Transverse colon (tissue), 4 donors: ENCODE measurements at regions not wholly inside any gene's neighbourhood (a gene's known extent, or its start where the extent isn't known, plus 50 kb on each side); places are given as distances from the start of the nearest gene placed in this dataset.

Source experiments
- DNase-seq: peaks from one replicate; pipeline ENCODE4 v3.0.0-alpha.2; 2019
- H3K27ac ChIP-seq, 4 donors: fragments of 200-600 bp; sonication (generic); 2 replicates each; pipeline ENCODE4 v1.5.1; 2016 to 2018; ENCODE audit warnings: inconsistent platforms in 4 of 4
- H3K27me3 ChIP-seq: fragments of 200-600 bp; sonication (generic); 2 replicates; pipeline ENCODE4 v1.5.1; 2017; ENCODE audit warnings: inconsistent platforms
- H3K36me3 ChIP-seq, 4 donors: fragments of 200-600 bp; sonication (generic); 2 replicates each; pipeline ENCODE4 v1.5.1; 2017 to 2019; ENCODE audit warnings: inconsistent platforms in 4 of 4
- H3K4me1 ChIP-seq, 4 donors: fragments of 200-600 bp; sonication (generic); 2 replicates each; pipeline ENCODE4 v1.5.1; 2017 to 2020; ENCODE audit warnings: inconsistent platforms in 4 of 4
- H3K4me3 ChIP-seq, 4 donors: fragments of 200-600 bp; sonication (generic); 1 replicate in 1 of 4; 2 replicates in 3 of 4; pipeline versions ENCODE4 v1.5.1 to v1.6.1; 2017 to 2019; ENCODE audit warnings: inconsistent platforms in 4 of 4
- H3K9me3 ChIP-seq, 2 donors: fragments of 200-600 bp; sonication (generic); 2 replicates each; pipeline ENCODE4 v1.5.1; 2017 to 2019; ENCODE audit warnings: inconsistent platforms in 2 of 2
- CTCF ChIP-seq, 5 experiments: fragments of 200-600 bp in 3 of 5; fragments of 450-650 bp in 2 of 5; sonication (generic) in 3 of 5; IDR thresholded peaks; 1 replicate in 2 of 5; 2 replicates in 3 of 5; pipeline ENCODE4 v1.5.1; 2016 to 2017; ENCODE audit warnings: antibody characterized with exemption in 5 of 5, inconsistent platforms in 3 of 5, mild to moderate bottlenecking in 2 of 5, moderate library complexity in 1 of 5
- EP300 ChIP-seq: sonication (generic); formaldehyde crosslinking; IDR thresholded peaks from one replicate; pipeline ENCODE4 v1.6.1; 2017; ENCODE audit warnings: antibody characterized with exemption, low read depth
- POLR2A ChIP-seq: fragments of 450-650 bp; IDR thresholded peaks from one replicate; pipeline ENCODE4 v1.6.1; 2016; ENCODE audit warnings: antibody characterized with exemption, mild to moderate bottlenecking, moderate library complexity
- POLR2AphosphoS5 ChIP-seq, 3 donors: sonication (generic); formaldehyde crosslinking; IDR thresholded peaks; one replicate each; pipeline ENCODE4 v1.6.1; 2016; ENCODE audit warnings: antibody characterized with exemption in 3 of 3
- WGBS, 2 donors: methylation state at CpG; one replicate each; pipeline ENCODE4 v1.1.5; 2018; ENCODE audit warnings: low coverage in 1 of 2; 5-methylcytosine and 5-hydroxymethylcytosine counted together
- in situ Hi-C, 4 donors: fragments of 200-750 bp; cut with MboI; loops; one replicate each; pipeline versions ENCODE4 v1.15.0 to v1.15.1; 2017; ENCODE audit warnings: low sequenced_read_pairs in 3 of 4, low pct_ligation_motif_present in 1 of 4, low pct_unique_long_range_greater_than_20kb in 1 of 4
- intact Hi-C: fragments of 100-400 bp; cut with DNase I; formaldehyde crosslinking; loops from one replicate; pipeline ENCODE4 v1.15.1; 2023; ENCODE audit warnings: low total_unique reads

DNA sequence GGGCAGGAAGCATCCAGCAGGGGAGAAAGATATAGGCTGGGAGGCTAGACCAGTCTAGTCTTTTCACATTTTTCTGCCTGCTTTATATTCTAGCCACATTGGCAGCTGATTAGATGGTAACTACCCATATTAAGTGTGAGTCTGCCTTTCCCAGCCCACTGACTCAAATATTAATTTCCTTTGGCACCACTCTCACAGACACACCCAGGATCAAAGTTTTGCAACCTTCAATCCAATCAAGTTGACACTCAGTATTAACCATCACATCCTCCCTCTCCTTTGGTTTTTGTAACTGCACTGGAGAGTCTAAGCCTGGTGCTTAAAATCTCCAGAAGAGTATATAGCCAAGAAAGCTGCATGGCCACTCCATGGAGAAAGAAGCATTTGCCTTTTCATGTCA, 560.4 kb downstream of the GRXCR1 start:
- Histone ChIP-seq H3K27ac (no peak overlapping the region), H3K4me1 (no peaks in the 10 kb centered on the region), H3K27me3 (no peaks in the 10 kb centered on the region), H3K36me3 (no peaks in the 10 kb centered on the region), H3K4me3 (no peak overlapping the region), H3K9me3 (no peaks in the 10 kb centered on the region)
- no peak for TF ChIP-seq POLR2A
- no peak for TF ChIP-seq POLR2AphosphoS5 (IDR thresholded peaks at IDR 0.05)
- no peak for TF ChIP-seq EP300
- no peak for TF ChIP-seq CTCF (IDR thresholded peaks at IDR 0.05)
- in situ Hi-C loops, result no loop called here
- intact Hi-C loops, result no loop called here
- DNase-seq, result no peak

DNA sequence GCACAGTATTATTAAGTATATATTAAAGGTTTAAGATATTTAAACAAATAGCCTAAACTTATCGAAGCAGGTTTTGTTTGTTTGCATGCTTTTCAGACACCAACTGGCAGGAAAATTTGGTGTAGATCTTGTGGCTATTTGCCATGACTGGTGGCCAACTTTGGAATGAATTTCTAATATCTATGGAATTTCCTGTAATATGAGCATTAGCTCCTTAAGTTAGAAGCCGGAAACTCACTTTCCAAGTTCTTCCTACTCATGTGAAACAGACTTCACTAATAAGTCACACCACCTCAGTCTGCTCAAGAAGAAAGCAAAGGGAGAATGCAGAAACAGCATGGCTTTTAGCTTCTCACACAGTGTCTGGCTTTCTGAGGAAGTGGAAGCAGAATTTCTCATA, 563.9 kb downstream of the GRXCR1 start:
- Histone ChIP-seq H3K9me3 (no peaks in the 10 kb centered on the region), H3K27ac (no peak overlapping the region), H3K27me3 (no peaks in the 10 kb centered on the region), H3K36me3 (no peaks in the 10 kb centered on the region), H3K4me3 (no peak overlapping the region), H3K4me1 (no peaks in the 10 kb centered on the region)
- 81 to 84% methylated on average over 2 of the region's 2 CpGs for WGBS, 2 donors
- in situ Hi-C loops, result no loop called here
- no peak for DNase-seq
- intact Hi-C loops, result no loop called here
- TF ChIP-seq POLR2AphosphoS5 (IDR thresholded peaks at IDR 0.05) (no peak), POLR2A (no peak), EP300 (no peak), CTCF (IDR thresholded peaks at IDR 0.05) (no peak)

- no peak for DNase-seq
- 82 to 95% methylated on average over 2 of the region's 2 CpGs for WGBS, 2 donors
- H3K27me3 ChIP-seq, result no peaks in the 10 kb centered on the region
- in situ Hi-C loops (no loop called here), intact Hi-C loops (no loop called here)
- no peaks in the 10 kb centered on the region for H3K9me3 ChIP-seq
- H3K4me1 ChIP-seq, result no peaks in the 10 kb centered on the region
- H3K36me3 ChIP-seq, result no peaks in the 10 kb centered on the region
- TF ChIP-seq EP300 (no peak), CTCF (IDR thresholded peaks at IDR 0.05) (no peak), POLR2A (no peak), POLR2AphosphoS5 (IDR thresholded peaks at IDR 0.05) (no peak)
- no peak overlapping the region for H3K4me3 ChIP-seq
- H3K27ac ChIP-seq, result no peak overlapping the region
Observed at GRCh38 chr4:43457866-43458265, 565.4 kb downstream of the GRXCR1 start.

- Histone ChIP-seq H3K4me3 (no peak overlapping the region), H3K27ac (no peak overlapping the region), H3K9me3 (no peaks in the 10 kb centered on the region), H3K4me1 (no peaks in the 10 kb centered on the region), H3K27me3 (no peaks in the 10 kb centered on the region), H3K36me3 (no peaks in the 10 kb centered on the region)
- in situ Hi-C loops, result no loop called here
- TF ChIP-seq POLR2A, result no peak
- no peak for TF ChIP-seq EP300
- no peak for TF ChIP-seq POLR2AphosphoS5 (IDR thresholded peaks at IDR 0.05)
- TF ChIP-seq CTCF (IDR thresholded peaks at IDR 0.05), result no peak
- 62% methylated on average over 4 of the region's 4 CpGs; no CpG with 5 or more reads in 1 of the 2 donors for WGBS, 2 donors
- intact Hi-C loops, result no loop called here
- DNase-seq, result no peak
Observed at GRCh38 chr4:43458293-43458692, 565.8 kb downstream of the GRXCR1 start.
